IMR-90 (cell line): ENCODE measurements at regions not wholly inside any gene's neighbourhood (a gene's known extent, or its start where the extent isn't known, plus 50 kb on each side); places are given as distances from the start of the nearest gene placed in this dataset.

ENCODE experiments used
- ATAC-seq: fragments of 200-7000 bp; cut with Tn5 transposase; 2 replicates; pipeline ENCODE4 v1.9.1; 2020; ENCODE audit warnings: low read depth, mild to moderate bottlenecking, moderate library complexity
- BruUV-seq: library from RNA; stranded (reverse); fragments of 400-500 nt; replicated peaks from 2 replicates; lab custom pipeline; 2021; lab: Mats Ljungman, UMichigan
- CTCF ChIA-PET: fragments of 300-600 bp; formaldehyde crosslinking; extraction: SDS; loops from one replicate; lab custom pipeline; 2021; ENCODE audit warnings: antibody characterized with exemption; lab: Yijun Ruan, JAX
- POLR2A ChIA-PET: fragments of 300-600 bp; sonication (Branson Sonifier 250); formaldehyde crosslinking; loops from one replicate; lab custom pipeline; 2022; ENCODE audit warnings: antibody characterized with exemption; ENCODE audit not compliant: unreplicated experiment; lab: Charles Lee
- DNase-seq: peaks from one replicate; pipeline ENCODE4 v3.0.0; 2013
- H2AFZ ChIP-seq: replicated peaks from 2 replicates; pipeline ENCODE3; 2013; ENCODE audit warnings: low read length, mild to moderate bottlenecking; ENCODE audit not compliant: poor library complexity
- H2AK5ac ChIP-seq: 2 replicates; pipeline ENCODE4 v1.6.1; 2013; ENCODE audit warnings: low read depth, low read length, inconsistent platforms
- H2AK9ac ChIP-seq: replicated peaks from 2 replicates; pipeline ENCODE3; 2013; ENCODE audit warnings: mild to moderate bottlenecking, low read depth, low read length, moderate library complexity; ENCODE audit not compliant: poor library complexity
- H2BK120ac ChIP-seq: 2 replicates; pipeline ENCODE4 v1.6.1; 2013; ENCODE audit warnings: low read depth, low read length, inconsistent platforms
- H2BK15ac ChIP-seq: 3 replicates; pipeline ENCODE4 v1.6.1; 2013; ENCODE audit warnings: low read depth, low read length, inconsistent platforms
- H2BK20ac ChIP-seq: 2 replicates; pipeline ENCODE4 v1.6.1; 2013; ENCODE audit warnings: low read depth, mild to moderate bottlenecking, inconsistent platforms, low read length, moderate library complexity
- H2BK5ac ChIP-seq: 2 replicates; pipeline ENCODE4 v1.6.1; 2013; ENCODE audit warnings: mild to moderate bottlenecking, low read depth, low read length, inconsistent platforms; ENCODE audit not compliant: poor library complexity, severe bottlenecking
- H3K14ac ChIP-seq: replicated peaks from 2 replicates; pipeline ENCODE4 v1.6.1; 2013; ENCODE audit warnings: low read depth, low read length, inconsistent platforms
- H3K18ac ChIP-seq: 2 replicates; pipeline ENCODE4 v1.6.1; 2013; ENCODE audit warnings: low read depth, low read length, control low read depth
- H3K23ac ChIP-seq: 2 replicates; pipeline ENCODE4 v1.6.1; 2013; ENCODE audit warnings: low read depth, low read length, inconsistent platforms
- H3K27ac ChIP-seq: 2 replicates; pipeline ENCODE4 v1.5.1; 2013; ENCODE audit warnings: mild to moderate bottlenecking, control low read depth, low read length; ENCODE audit not compliant: insufficient read depth
- H3K27me3 ChIP-seq: 2 replicates; pipeline ENCODE4 v1.6.1; 2013; ENCODE audit warnings: low read length; ENCODE audit not compliant: control insufficient read depth, insufficient read depth
- H3K36me3 ChIP-seq: 2 replicates; pipeline ENCODE4 v1.6.1; 2013; ENCODE audit warnings: low read length, mixed read lengths; ENCODE audit not compliant: control insufficient read depth, insufficient read depth
- H3K4ac ChIP-seq: 2 replicates; pipeline ENCODE4 v1.6.1; 2013; ENCODE audit warnings: low read depth, low read length, inconsistent platforms
- H3K4me1 ChIP-seq: 2 replicates; pipeline ENCODE4 v1.6.1; 2013; ENCODE audit warnings: low read length, mixed read lengths; ENCODE audit not compliant: control insufficient read depth, insufficient read depth
- H3K4me2 ChIP-seq: 2 replicates; pipeline ENCODE4 v1.6.1; 2013; ENCODE audit warnings: low read depth, mild to moderate bottlenecking, control low read depth, low read length, moderate library complexity
- H3K4me3 ChIP-seq: 2 replicates; pipeline ENCODE4 v1.5.1; 2013; ENCODE audit warnings: low read depth, mild to moderate bottlenecking, control low read depth, low read length, moderate library complexity; ENCODE audit not compliant: insufficient read depth
- H3K56ac ChIP-seq: 2 replicates; pipeline ENCODE4 v1.6.1; 2013; ENCODE audit warnings: low read length, inconsistent platforms; ENCODE audit not compliant: insufficient read depth; ENCODE audit errors: extremely low read depth
- H3K79me1 ChIP-seq, 2 experiments: 2 replicates each; pipeline ENCODE4 v1.6.1; 2013; ENCODE audit warnings: low read length in 2 of 2, inconsistent platforms in 1 of 2, low read depth in 1 of 2
- H3K9ac ChIP-seq: 2 replicates; pipeline ENCODE4 v1.6.1; 2013; ENCODE audit warnings: low read depth, low read length, control low read depth
- H3K9me1 ChIP-seq: 2 replicates; pipeline ENCODE4 v1.6.1; 2013; ENCODE audit warnings: low read length, inconsistent platforms; ENCODE audit not compliant: insufficient read depth
- H3K9me3 ChIP-seq: 2 replicates; pipeline ENCODE4 v1.6.1; 2013; ENCODE audit warnings: low read length; ENCODE audit not compliant: control insufficient read depth, insufficient read depth
- H4K20me1 ChIP-seq: 2 replicates; pipeline ENCODE4 v1.6.1; 2013; ENCODE audit warnings: low read length, inconsistent platforms; ENCODE audit not compliant: insufficient read depth
- H4K5ac ChIP-seq: 2 replicates; pipeline ENCODE4 v1.6.1; 2013; ENCODE audit warnings: mild to moderate bottlenecking, low read depth, low read length, control low read depth
- H4K8ac ChIP-seq, 2 experiments: 2 replicates each; pipeline ENCODE4 v1.6.1; 2013; ENCODE audit warnings: low read depth in 2 of 2, low read length in 2 of 2, control low read depth in 1 of 2, inconsistent platforms in 1 of 2
- H4K91ac ChIP-seq: 2 replicates; pipeline ENCODE4 v1.6.1; 2013; ENCODE audit warnings: low read depth, low read length, inconsistent platforms; ENCODE audit not compliant: insufficient read depth
- BHLHE40 ChIP-seq: fragments of 150-350 bp; IDR thresholded peaks from 2 replicates; pipeline ENCODE4 v1.6.1; 2016; ENCODE audit warnings: mild to moderate bottlenecking, low read depth, low read length
- CEBPB ChIP-seq: IDR thresholded peaks from 2 replicates; pipeline ENCODE4 v1.6.1; 2012; ENCODE audit warnings: low read depth, low read length, improper control_type of control experiment
- CTCF ChIP-seq: conservative IDR thresholded peaks from 2 replicates; pipeline ENCODE4 v1.5.1; 2012; ENCODE audit warnings: mild to moderate bottlenecking, low read depth, low read length, improper control_type of control experiment
- ELK1 ChIP-seq: fragments of 150-350 bp; IDR thresholded peaks from 2 replicates; pipeline ENCODE4 v1.6.1; 2016; ENCODE audit warnings: low read depth, mild to moderate bottlenecking, low read length, moderate library complexity, borderline replicate concordance
- MAFK ChIP-seq: IDR thresholded peaks from 2 replicates; pipeline ENCODE4 v1.6.1; 2012; ENCODE audit warnings: low read depth, low read length, improper control_type of control experiment
- NFE2L2 ChIP-seq: fragments of 150-350 bp; IDR thresholded peaks from 2 replicates; pipeline ENCODE4 v1.6.1; 2016; ENCODE audit warnings: low read depth, mild to moderate bottlenecking, low read length
- RCOR1 ChIP-seq: IDR thresholded peaks from 2 replicates; pipeline ENCODE4 v1.6.1; 2012; ENCODE audit warnings: mild to moderate bottlenecking, low read length, improper control_type of control experiment; ENCODE audit not compliant: insufficient replicate concordance
- SMC3 ChIP-seq: fragments of 150-350 bp; IDR thresholded peaks from 2 replicates; pipeline ENCODE4 v1.6.1; 2016; ENCODE audit warnings: low read depth, mild to moderate bottlenecking, antibody characterized with exemption, low read length, moderate library complexity
- USF2 ChIP-seq: fragments of 150-350 bp; IDR thresholded peaks from 2 replicates; pipeline ENCODE4 v1.6.1; 2017; ENCODE audit warnings: mild to moderate bottlenecking, antibody characterized with exemption, low read length, low read depth
- WGBS, 2 experiments: methylation state at CpG; one replicate each; pipeline versions ENCODE4 v1.1.5 to v1.1.7; 2013; ENCODE audit warnings: missing lambda C conversion rate in 2 of 2; ENCODE audit not compliant: insufficient read length in 1 of 2; ENCODE audit errors: extremely low coverage in 2 of 2; 5-methylcytosine and 5-hydroxymethylcytosine counted together
- dilution Hi-C: fragments of 300-500 bp; cut with HindIII; formaldehyde crosslinking; loops from one replicate; pipeline ENCODE4 v1.14.3; 2018; ENCODE audit warnings: low sequenced_read_pairs; ENCODE audit not compliant: unreplicated experiment
- in situ Hi-C: fragments of 300-500 bp; cut with MboI; formaldehyde crosslinking; loops from 3 replicates; pipeline ENCODE4 v1.14.3; 2019; ENCODE audit warnings: low sequenced_read_pairs, inconsistent platforms, mixed read lengths
- intact Hi-C: fragments of 100-400 bp; cut with micrococcal nuclease; formaldehyde crosslinking; loops from 2 replicates; pipeline ENCODE4 v1.10.0; 2022

- H2AK5ac ChIP-seq = no peak overlapping the region
- in situ Hi-C loops = no loop called here
Measured at GRCh38 chr2:13616616-13617015, 899.9 kb downstream of the TRIB2 start.

More at GRCh38 chr2:13616616-13617015, 899.9 kb downstream of the TRIB2 start:
- H2BK120ac ChIP-seq = no peak overlapping the region
- no peaks in the 10 kb centered on the region for H3K79me1 ChIP-seq
- no peak overlapping the region for H4K91ac ChIP-seq
- H3K36me3 ChIP-seq = no peaks in the 10 kb centered on the region
- no CpG with 5 or more reads among the region's 5 CpGs for WGBS, 2 experiments
- no peaks in the 10 kb centered on the region for H3K27me3 ChIP-seq
- no peak overlapping the region for H2BK15ac ChIP-seq
- H3K14ac ChIP-seq = no peak overlapping the region
- BruUV-seq = no TSS peak
- DNase-seq (no peak), ATAC-seq (no peak)
- H2BK20ac ChIP-seq = no peak overlapping the region
- no peak overlapping the region for H3K23ac ChIP-seq
- no peaks in the 10 kb centered on the region for H4K20me1 ChIP-seq
- H3K9me3 ChIP-seq = peaks cover 3% of the 10 kb centered on the region
- no peak overlapping the region for H3K4me3 ChIP-seq
- H2BK5ac ChIP-seq = no peak overlapping the region
- dilution Hi-C loops (no loop called here), intact Hi-C loops (no loop called here)
- H3K18ac ChIP-seq = no peak overlapping the region
- TF ChIP-seq SMC3 = no peak
- TF ChIP-seq USF2 = no peak
- TF ChIP-seq MAFK = no peak
- TF ChIP-seq BHLHE40 = no peak
- TF ChIP-seq CEBPB = no peak
- no peak for TF ChIP-seq CTCF
- no peak for TF ChIP-seq ELK1
- no peak for TF ChIP-seq RCOR1
- no peak for TF ChIP-seq NFE2L2
- H4K5ac ChIP-seq = no peak overlapping the region
- H2AFZ ChIP-seq = no peak overlapping the region
- POLR2A ChIA-PET = no interaction called here
- H4K8ac ChIP-seq = no peak overlapping the region
- H3K9me1 ChIP-seq = no peaks in the 10 kb centered on the region
- H2AK9ac ChIP-seq = no peak overlapping the region
- no peaks in the 10 kb centered on the region for H3K4me1 ChIP-seq
- no peak overlapping the region for H3K4ac ChIP-seq
- H3K27ac ChIP-seq = no peak overlapping the region
- CTCF ChIA-PET = no interaction called here
- H3K9ac ChIP-seq = no peak overlapping the region
- H3K4me2 ChIP-seq = no peak overlapping the region
- no peak overlapping the region for H3K56ac ChIP-seq
